ENCODE measurements at regions not wholly inside any gene's neighbourhood (a gene's known extent, or its start where the extent isn't known, plus 50 kb on each side); places are given as distances from the start of the nearest gene placed in this dataset.
"Not testable (repeated sequence)": the region's sequence is repeated elsewhere in the genome, so short reads cannot be mapped to it uniquely, and the experiment has no call there.

- intact Hi-C loops (cut with DNase I) = no loop called here
Measured at GRCh38 chr10:122780391-122780790, 65.3 kb downstream of the CUZD1 start.

DNA sequence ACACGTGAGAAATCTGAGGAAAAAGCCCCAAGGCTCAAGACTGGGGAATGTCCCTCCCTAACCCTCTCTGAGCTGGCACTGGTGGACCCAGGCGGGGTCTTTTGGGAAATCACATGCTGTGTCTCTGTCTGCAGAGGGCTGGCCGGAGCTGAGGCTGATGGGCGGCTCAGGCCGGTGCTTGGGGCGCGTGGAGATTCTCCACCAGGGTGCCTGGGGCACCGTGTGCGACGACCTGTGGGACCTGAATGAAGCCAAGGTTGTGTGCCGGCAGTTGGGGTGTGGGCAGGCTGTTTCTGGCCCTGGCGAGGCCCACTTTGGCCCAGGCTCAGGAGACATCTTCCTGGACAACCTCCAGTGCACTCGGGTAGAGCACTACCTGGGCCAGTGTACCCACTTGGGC lies 65.7 kb downstream of the CUZD1 start:
- no peak for DNase-seq (ENCODE audit: low spot score)
- intact Hi-C loops (cut with DNase I) = no loop called here

More at GRCh38 chr10:122780391-122780790, 65.3 kb downstream of the CUZD1 start:
- DNase-seq (ENCODE audit: low spot score) = no peak

DNA sequence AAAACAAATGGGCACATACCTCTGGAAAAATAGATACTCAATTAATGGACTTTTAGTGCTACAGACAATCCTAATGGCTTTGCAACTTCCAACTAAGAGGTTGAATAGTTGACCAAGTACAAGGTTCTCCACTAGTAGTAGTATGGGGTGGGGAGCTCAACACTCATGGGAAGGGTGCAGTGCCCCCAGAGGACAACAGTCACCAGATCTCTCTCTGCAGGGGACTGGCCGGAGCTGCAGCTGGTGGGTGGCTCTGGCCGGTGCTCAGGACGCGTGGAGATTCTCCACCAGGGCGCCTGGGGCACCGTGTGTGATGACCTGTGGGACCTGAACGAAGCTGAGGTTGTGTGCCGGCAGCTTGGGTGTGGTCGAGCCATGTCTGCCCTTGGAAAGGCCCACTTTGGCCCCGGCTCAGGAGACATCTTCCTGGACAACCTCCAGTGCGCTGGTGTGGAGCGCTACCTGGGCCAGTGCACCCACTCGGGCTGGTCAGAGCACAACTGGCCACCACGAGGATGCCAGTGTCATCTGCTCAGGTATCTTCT lies 68.1 kb downstream of the CUZD1 start:
- no peak for DNase-seq (ENCODE audit: low spot score)
- intact Hi-C loops (cut with DNase I) = no loop called here

- DNase-seq (ENCODE audit: low spot score) = no peak
- intact Hi-C loops (cut with DNase I) = no loop called here
Measured at GRCh38 chr10:122774231-122774630, 71.4 kb downstream of the CUZD1 start.

GRCh38 chr10:122771404-122771803 lies 71.8 kb upstream of the C10orf120 start:
- DNase-seq (ENCODE audit: low spot score) = not testable (repeated sequence)

GRCh38 chr10:122768389-122768745 lies 68.7 kb upstream of the C10orf120 start:
- DNase-seq (ENCODE audit: low spot score) = no peak
- intact Hi-C loops (cut with DNase I) = no loop called here

More at GRCh38 chr10:122771404-122771803, 71.8 kb upstream of the C10orf120 start:
- intact Hi-C loops (cut with DNase I) = not testable (repeated sequence)

DNA sequence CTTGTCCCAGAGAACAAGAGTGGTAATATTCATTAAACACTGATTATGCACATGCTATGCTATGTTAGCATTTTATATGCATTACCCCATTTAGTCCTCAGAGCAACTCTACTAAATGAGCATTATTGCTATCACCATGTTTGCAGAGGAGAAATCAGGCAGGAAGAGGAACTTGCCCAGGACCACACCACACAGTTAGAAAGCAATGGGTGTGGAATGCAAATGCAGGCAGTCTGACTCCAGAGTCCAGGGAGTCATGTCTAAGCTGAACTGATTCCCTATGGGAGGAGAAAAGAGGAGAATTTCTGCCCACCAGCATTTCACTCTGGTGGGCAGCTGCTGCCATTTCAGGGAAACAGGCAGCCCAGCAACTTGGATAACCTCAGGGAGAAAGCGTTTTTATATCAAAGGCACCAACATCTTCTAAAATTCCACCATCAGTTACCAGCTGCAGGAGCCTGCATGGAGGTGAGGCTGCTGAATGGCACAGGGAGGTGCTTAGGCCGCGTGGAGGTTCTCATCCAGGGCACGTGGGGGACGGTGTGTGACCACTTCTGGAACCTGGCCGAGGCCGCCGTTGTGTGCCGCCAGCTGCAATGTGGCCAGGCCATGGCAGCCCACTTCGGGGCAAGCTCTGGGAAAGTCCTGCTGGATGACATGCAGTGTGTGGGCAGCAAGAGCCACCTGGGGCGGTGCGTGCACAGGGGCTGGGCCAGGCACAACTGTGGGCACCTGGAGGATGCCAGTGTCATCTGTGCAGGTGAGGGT lies 68.2 kb upstream of the C10orf120 start:
- DNase-seq (ENCODE audit: low spot score) = peak; percentile 78
- intact Hi-C loops (cut with DNase I) = no loop called here

DNA sequence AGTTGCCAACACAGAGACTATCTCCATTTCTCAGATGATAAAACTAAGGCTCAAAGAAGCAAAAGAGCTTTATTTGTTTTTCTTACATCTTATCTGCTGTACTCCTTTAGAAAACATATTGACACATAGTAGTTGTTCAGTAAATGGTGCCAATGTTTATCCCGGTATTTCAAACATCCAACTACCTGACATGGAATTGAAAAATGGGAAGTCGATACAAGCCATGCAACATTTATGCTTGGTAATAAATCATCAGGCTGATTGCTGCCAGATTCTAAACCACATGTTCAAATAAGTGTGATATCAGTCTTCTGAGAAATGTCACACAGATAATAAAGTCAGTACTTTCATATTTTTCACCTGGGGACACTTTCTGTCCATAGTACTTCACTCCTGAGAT lies 65.8 kb upstream of the C10orf120 start:
- DNase-seq (ENCODE audit: low spot score) = no peak
- intact Hi-C loops (cut with DNase I) = no loop called here

DNA sequence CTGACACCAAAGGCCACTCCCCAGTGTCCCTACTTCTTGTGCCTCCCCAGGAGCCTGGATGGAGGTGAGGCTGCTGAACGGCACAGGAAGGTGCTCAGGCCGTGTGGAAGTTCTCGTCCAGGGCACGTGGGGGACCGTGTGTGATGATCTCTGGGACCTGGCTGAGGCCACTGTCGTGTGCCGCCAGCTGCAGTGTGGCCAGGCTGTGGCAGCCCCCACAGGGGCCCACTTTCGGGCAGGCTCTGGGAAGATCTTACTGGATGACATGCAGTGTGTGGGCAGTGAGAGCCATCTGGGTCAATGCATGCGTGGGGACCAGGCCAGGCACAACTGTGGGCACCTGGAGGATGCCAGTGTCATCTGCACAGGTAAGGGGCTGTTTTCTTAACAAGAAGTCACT lies 57.0 kb upstream of the C10orf120 start:
- intact Hi-C loops (cut with DNase I) = no loop called here
- DNase-seq (ENCODE audit: low spot score) = no peak

- intact Hi-C loops (cut with DNase I) = no loop called here
- no peak for DNase-seq (ENCODE audit: low spot score)
Measured at GRCh38 chr10:122754491-122755235, 55.0 kb upstream of the C10orf120 start.

GRCh38 chr10:122749886-122750285 lies 50.2 kb upstream of the C10orf120 start:
- intact Hi-C loops (cut with DNase I) = no loop called here
- no peak for DNase-seq (ENCODE audit: low spot score)
